Mammary epithelial cell (primary cell): ENCODE measurements at regions not wholly inside any gene's neighbourhood (a gene's known extent, or its start where the extent isn't known, plus 50 kb on each side); places are given as distances from the start of the nearest gene placed in this dataset.

ENCODE experiments used
- CTCF ChIP-seq, 2 donors: IDR thresholded peaks in 1 of 2; conservative IDR thresholded peaks in 1 of 2; 2 replicates each; pipeline ENCODE4 v1.5.1; 2011 to 2012; ENCODE audit warnings: inconsistent platforms in 2 of 2, low read length in 2 of 2, mild to moderate bottlenecking in 2 of 2, control low read depth in 1 of 2, low read depth in 1 of 2; ENCODE audit not compliant: insufficient read depth in 1 of 2; ENCODE audit errors: extremely low read depth in 1 of 2
- EZH2 ChIP-seq: IDR thresholded peaks from 2 replicates; pipeline ENCODE4 v1.6.1; 2012; ENCODE audit warnings: low read length, inconsistent platforms, borderline replicate concordance

GRCh38 chr5:152953788-152954483 lies 536.5 kb upstream of the GRIA1 start:
- TF ChIP-seq CTCF (conservative IDR thresholded peaks at IDR 0.05 in 1 of 2, IDR thresholded peaks at IDR 0.05 in 1 of 2; ENCODE audit: extremely low read depth in 1 of 2, insufficient read depth in 1 of 2, low read depth in 1 of 2, low read length in 2 of 2) (no peak), EZH2 (no peak)
